CD4-positive, alpha-beta T cell (primary cell): ENCODE measurements at regions not wholly inside any gene's neighbourhood (a gene's known extent, or its start where the extent isn't known, plus 50 kb on each side); places are given as distances from the start of the nearest gene placed in this dataset.

Source experiments
- ATAC-seq: fragments of 200-7000 bp; cut with Tn5 transposase; one replicate; pipeline ENCODE4 v1.10.0; 2022; ENCODE audit warnings: mild to moderate bottlenecking; ENCODE audit not compliant: poor library complexity
- CTCF ChIA-PET: fragments of 350-600 bp; sonication (Branson Sonifier 250); formaldehyde crosslinking; loops from one replicate; lab custom pipeline; 2021; ENCODE audit warnings: antibody characterized with exemption, inconsistent platforms; lab: Charles Lee
- POLR2A ChIA-PET: fragments of 350-600 bp; sonication (Branson Sonifier 250); formaldehyde crosslinking; loops from one replicate; lab custom pipeline; 2021; ENCODE audit warnings: antibody characterized with exemption, inconsistent platforms; lab: Charles Lee
- DNase-seq, 14 experiments: peaks; one replicate each; pipeline ENCODE4 v3.0.0-alpha.2; 2013 to 2020; ENCODE audit warnings: mixed read lengths in 2 of 14
- H3K27ac ChIP-seq, 2 donors: one replicate each; pipeline versions ENCODE4 v1.5.1 to v1.7.0; 2013; ENCODE audit warnings: low read length in 2 of 2, low read depth in 1 of 2, mild to moderate bottlenecking in 1 of 2
- H3K27me3 ChIP-seq, 2 experiments: 1 replicate in 1 of 2; 2 replicates in 1 of 2; pipeline versions ENCODE4 v1.6.1 to v1.7.0; 2013; ENCODE audit warnings: low read length in 2 of 2, control low read depth in 1 of 2, mild to moderate bottlenecking in 1 of 2, moderate library complexity in 1 of 2; ENCODE audit not compliant: insufficient read depth in 2 of 2, control insufficient read depth in 1 of 2
- H3K36me3 ChIP-seq: one replicate; pipeline ENCODE4 v1.6.1; 2013; ENCODE audit warnings: low read length, control low read depth; ENCODE audit not compliant: insufficient read depth
- H3K4me1 ChIP-seq: one replicate; pipeline ENCODE4 v1.6.1; 2013; ENCODE audit warnings: low read length, control low read depth; ENCODE audit not compliant: insufficient read depth
- H3K4me3 ChIP-seq: one replicate; pipeline ENCODE4 v1.5.1; 2013; ENCODE audit warnings: mild to moderate bottlenecking, low read length, moderate library complexity
- H3K9me3 ChIP-seq, 2 experiments: 1 replicate in 1 of 2; 2 replicates in 1 of 2; pipeline versions ENCODE4 v1.6.1 to v1.7.0; 2013; ENCODE audit warnings: low read length in 2 of 2, mild to moderate bottlenecking in 2 of 2, control low read depth in 1 of 2, moderate library complexity in 1 of 2; ENCODE audit not compliant: control insufficient read depth in 1 of 2, insufficient read depth in 1 of 2
- H3K27ac Mint-ChIP-seq: one replicate; pipeline ENCODE4 v1.8.0; 2020; ENCODE audit warnings: mixed read lengths
- H3K27me3 Mint-ChIP-seq: one replicate; pipeline ENCODE4 v1.8.0; 2021; ENCODE audit warnings: mixed read lengths
- H3K36me3 Mint-ChIP-seq: one replicate; pipeline ENCODE4 v1.8.0; 2021; ENCODE audit warnings: low read depth, mixed read lengths
- H3K4me1 Mint-ChIP-seq: one replicate; pipeline ENCODE4 v1.8.0; 2021; ENCODE audit warnings: low read depth, mixed read lengths
- H3K4me3 Mint-ChIP-seq: one replicate; pipeline ENCODE4 v1.8.0; 2020; ENCODE audit warnings: mild to moderate bottlenecking, mixed read lengths
- H3K9me3 Mint-ChIP-seq: one replicate; pipeline ENCODE4 v1.8.0; 2020; ENCODE audit warnings: mixed read lengths
- intact Hi-C, 2 experiments: fragments of 100-400 bp; cut with DNase I in 1 of 2; cut with micrococcal nuclease in 1 of 2; formaldehyde crosslinking; loops; one replicate each; pipeline versions ENCODE4 v1.15.1 to v1.9.0; 2023 to 2025; cut with DNase I, micrococcal nuclease
- TF ChIP-seq, protein P1 (sequence below): fragments of 200-600 bp; IDR thresholded peaks from one replicate; pipeline ENCODE4 v1.8.0; 2022; ENCODE audit warnings: antibody characterized with exemption, mild to moderate bottlenecking

DNA sequence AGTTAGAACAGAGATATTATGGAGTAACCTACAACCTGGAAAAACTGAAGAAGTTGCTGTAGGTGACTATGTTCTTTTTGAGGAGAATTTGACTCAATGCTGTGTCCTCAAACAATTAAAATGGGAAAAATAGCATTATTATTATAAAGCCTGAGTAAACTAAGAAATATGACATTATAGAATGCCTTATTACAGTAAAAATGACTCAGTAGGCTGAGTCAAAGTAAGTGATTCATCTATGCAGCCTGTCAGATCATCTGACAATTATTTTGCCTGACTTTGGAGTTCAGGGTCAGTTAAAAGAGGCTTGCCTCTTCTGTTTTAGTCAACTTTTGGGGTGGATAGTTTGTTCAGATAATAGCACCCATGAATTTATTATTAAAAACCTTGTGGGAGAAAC is 150.8 kb upstream of the PTGFR start:
- CTCF ChIA-PET = no interaction called here
- peaks cover 2% of the 10 kb centered on the region for H3K9me3 Mint-ChIP-seq
- H3K27ac Mint-ChIP-seq = no peak overlapping the region
- Histone ChIP-seq H3K4me1 (no peaks in the 10 kb centered on the region), H3K36me3 (no peaks in the 10 kb centered on the region), H3K27me3 (no peaks in the 10 kb centered on the region), H3K9me3 (no peaks in the 10 kb centered on the region), H3K4me3 (no peak overlapping the region), H3K27ac (no peak overlapping the region)
- no peaks in the 10 kb centered on the region for H3K36me3 Mint-ChIP-seq
- H3K27me3 Mint-ChIP-seq = peaks cover 4% of the 10 kb centered on the region
- no peak overlapping the region for H3K4me3 Mint-ChIP-seq
- DNase-seq (no peak), ATAC-seq (no peak)
- TF ChIP-seq, protein P1, sequence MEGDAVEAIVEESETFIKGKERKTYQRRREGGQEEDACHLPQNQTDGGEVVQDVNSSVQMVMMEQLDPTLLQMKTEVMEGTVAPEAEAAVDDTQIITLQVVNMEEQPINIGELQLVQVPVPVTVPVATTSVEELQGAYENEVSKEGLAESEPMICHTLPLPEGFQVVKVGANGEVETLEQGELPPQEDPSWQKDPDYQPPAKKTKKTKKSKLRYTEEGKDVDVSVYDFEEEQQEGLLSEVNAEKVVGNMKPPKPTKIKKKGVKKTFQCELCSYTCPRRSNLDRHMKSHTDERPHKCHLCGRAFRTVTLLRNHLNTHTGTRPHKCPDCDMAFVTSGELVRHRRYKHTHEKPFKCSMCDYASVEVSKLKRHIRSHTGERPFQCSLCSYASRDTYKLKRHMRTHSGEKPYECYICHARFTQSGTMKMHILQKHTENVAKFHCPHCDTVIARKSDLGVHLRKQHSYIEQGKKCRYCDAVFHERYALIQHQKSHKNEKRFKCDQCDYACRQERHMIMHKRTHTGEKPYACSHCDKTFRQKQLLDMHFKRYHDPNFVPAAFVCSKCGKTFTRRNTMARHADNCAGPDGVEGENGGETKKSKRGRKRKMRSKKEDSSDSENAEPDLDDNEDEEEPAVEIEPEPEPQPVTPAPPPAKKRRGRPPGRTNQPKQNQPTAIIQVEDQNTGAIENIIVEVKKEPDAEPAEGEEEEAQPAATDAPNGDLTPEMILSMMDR = no peak
- no peaks in the 10 kb centered on the region for H3K4me1 Mint-ChIP-seq
- POLR2A ChIA-PET = no interaction called here
- intact Hi-C loops = no loop called here

DNA sequence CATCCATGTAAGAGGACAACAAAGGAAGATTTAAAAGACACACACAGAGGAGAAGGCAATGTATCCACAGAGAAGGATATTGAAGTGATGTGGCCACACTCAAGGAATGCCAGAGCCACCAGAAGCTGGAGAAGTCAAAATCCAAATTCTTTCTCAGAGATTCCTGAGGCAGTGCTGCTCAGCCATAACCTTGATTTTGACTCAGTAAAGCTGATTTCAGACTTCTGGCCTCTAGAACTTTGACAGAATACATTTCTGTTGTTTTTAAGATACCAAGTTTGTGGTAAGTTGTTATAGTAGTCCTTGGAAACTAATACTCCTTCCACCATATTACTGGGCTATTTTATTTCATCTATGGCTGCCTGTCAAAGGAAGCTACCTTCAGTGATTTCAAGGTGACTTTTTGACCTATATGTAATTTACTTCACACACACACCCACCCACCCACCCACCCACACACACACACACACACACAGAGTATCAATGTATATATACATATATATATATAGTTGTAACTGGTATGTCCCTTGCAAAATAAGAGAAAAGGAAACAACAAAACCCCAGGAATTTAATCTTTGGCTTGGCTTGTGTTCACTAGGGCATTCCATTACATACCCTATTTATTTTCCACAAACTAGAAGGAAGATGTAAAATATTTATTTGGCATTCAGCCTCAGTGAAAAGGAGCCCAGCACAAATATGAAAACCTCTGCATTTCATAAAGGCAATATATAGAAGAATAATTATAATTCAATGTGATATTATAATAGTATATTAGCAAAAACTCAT is 142.1 kb upstream of the PTGFR start:
- no peaks in the 10 kb centered on the region for H3K4me1 ChIP-seq
- TF ChIP-seq, protein P1 = no peak
- no peaks in the 10 kb centered on the region for H3K9me3 Mint-ChIP-seq
- CTCF ChIA-PET = no interaction called here
- H3K36me3 Mint-ChIP-seq = no peaks in the 10 kb centered on the region
- H3K27ac ChIP-seq = no peak overlapping the region
- no peak overlapping the region for H3K4me3 Mint-ChIP-seq
- no peaks in the 10 kb centered on the region for H3K36me3 ChIP-seq
- POLR2A ChIA-PET = no interaction called here
- no peak for ATAC-seq
- no peaks in the 10 kb centered on the region for H3K27me3 ChIP-seq
- H3K27ac Mint-ChIP-seq = no peak overlapping the region
- H3K27me3 Mint-ChIP-seq = peaks cover 4% of the 10 kb centered on the region
- intact Hi-C loops = no loop called here
- no peak for DNase-seq
- no peak overlapping the region for H3K4me3 ChIP-seq
- H3K9me3 ChIP-seq = no peaks in the 10 kb centered on the region
- H3K4me1 Mint-ChIP-seq = no peaks in the 10 kb centered on the region

DNA sequence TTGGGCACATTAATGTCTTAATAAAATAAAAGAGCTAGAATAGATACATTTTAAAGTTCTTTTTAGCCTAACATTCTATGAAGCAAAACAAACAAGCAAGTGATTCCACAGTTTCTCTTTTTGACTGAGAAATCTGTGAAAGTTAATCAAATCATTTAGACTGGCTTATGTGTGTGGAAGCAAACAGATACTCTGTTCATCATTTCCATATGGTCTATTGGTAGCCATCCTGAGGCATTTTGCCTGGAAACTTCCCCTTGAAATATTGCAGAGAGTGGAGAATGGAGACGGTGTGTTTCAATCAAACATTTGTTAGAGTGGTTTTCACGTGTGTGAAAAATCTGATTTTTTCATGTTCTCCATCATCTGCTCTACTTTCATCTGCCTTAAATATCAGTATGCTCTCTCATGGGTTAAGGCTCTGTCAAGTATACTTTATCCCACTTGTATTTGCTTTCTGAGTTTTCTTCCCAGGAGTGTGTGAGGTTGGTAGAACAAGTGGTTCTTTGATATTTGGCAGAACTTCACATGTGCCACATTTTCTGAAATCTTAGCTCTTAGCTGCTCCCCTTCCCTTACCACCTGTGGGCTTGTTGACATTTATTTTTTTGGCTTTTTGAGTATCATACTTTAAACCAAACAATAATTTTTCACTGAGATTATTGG is 139.1 kb upstream of the PTGFR start:
- no peak for DNase-seq
- Mint-ChIP-seq H3K27ac (no peak overlapping the region), H3K4me3 (no peak overlapping the region), H3K36me3 (no peaks in the 10 kb centered on the region), H3K27me3 (peaks cover 4% of the 10 kb centered on the region), H3K4me1 (no peaks in the 10 kb centered on the region), H3K9me3 (no peaks in the 10 kb centered on the region)
- Histone ChIP-seq H3K4me3 (no peak overlapping the region), H3K27me3 (no peaks in the 10 kb centered on the region), H3K4me1 (no peaks in the 10 kb centered on the region), H3K36me3 (no peaks in the 10 kb centered on the region), H3K27ac (no peak overlapping the region), H3K9me3 (no peaks in the 10 kb centered on the region)
- TF ChIP-seq, protein P1 = no peak
- intact Hi-C loops = no loop called here
- ATAC-seq = no peak
- CTCF ChIA-PET = no interaction called here
- POLR2A ChIA-PET = no interaction called here
